HG03469 (cell line): ENCODE measurements at regions not wholly inside any gene's neighbourhood (a gene's known extent, or its start where the extent isn't known, plus 50 kb on each side); places are given as distances from the start of the nearest gene placed in this dataset.

Experiments used
- ATAC-seq: cut with Tn5 transposase; IDR thresholded peaks from one replicate; pipeline ENCODE4 v1.9.1; 2021; ENCODE audit warnings: mild to moderate bottlenecking, moderate library complexity, moderate number of reproducible peaks; ENCODE audit not compliant: unreplicated experiment

- no peak for ATAC-seq
Observed at GRCh38 chr6:156026486-156027247, 571.0 kb upstream of the NOX3 start.

GRCh38 chr6:156024339-156024738, 568.7 kb upstream of the NOX3 start:
- ATAC-seq: no peak

GRCh38 chr6:156021746-156022396, 566.2 kb upstream of the NOX3 start:
- ATAC-seq: no peak

GRCh38 chr6:156017838-156018237, 562.2 kb upstream of the NOX3 start:
- ATAC-seq: no peak

DNA sequence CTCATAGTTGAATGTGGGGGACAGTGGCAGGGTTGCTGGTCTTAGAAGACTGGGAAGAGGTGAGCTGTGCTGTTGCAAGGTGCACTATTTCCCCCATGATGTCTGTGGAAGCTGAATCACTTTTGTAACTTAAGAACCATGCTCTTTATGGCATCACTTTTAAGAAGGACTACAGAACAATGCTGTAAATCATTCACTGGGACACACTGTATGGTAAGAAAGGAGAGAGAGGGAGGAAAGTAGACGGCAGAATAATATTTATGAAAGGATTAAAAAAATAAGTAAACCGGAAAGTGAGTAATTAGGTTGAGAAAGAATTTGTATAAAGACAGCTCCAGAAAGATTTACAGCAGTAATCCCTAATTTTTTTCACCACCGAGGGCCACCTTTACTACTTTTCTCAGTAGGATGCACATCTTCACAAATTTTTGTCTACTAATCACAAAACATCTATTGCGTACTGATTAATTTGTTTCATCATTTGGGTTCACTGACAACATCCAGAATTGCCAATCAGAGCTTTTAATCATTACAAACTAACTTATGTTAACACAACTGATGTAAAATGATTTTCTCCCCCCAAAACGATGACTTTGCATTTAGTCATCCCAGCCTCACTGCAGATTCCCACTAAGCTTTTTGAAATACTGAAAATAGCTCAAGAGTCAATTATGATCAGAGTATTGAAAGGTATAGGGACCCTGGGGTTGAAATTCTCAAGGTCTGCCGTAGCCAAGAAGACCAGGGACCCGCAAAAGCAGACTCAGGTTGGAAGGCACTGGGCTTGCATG, 560.7 kb upstream of the NOX3 start:
- ATAC-seq: no peak

DNA sequence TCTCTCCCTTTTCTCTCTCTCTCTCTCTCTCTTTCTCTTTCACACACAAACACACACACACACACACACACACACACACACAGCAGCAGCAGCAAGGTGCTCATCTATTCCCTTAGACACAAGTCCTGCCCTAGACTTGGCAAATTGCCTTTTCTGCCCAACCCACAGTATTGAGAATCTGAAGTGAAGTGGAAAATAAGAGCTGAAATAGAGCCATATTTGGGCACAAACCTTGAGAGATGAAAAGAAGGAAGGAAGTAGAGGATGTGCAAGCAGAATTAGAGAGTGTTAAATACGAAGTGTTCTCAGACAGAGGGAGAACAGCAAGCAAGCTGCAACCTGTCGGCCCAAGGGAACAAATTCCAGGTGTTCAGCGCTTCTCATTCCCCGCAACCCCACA, 557.5 kb upstream of the NOX3 start:
- ATAC-seq: no peak

- ATAC-seq: no peak
Observed at GRCh38 chr6:156009656-156010055, 554.0 kb upstream of the NOX3 start.

GRCh38 chr6:156004796-156005195, 549.2 kb upstream of the NOX3 start:
- ATAC-seq: no peak

DNA sequence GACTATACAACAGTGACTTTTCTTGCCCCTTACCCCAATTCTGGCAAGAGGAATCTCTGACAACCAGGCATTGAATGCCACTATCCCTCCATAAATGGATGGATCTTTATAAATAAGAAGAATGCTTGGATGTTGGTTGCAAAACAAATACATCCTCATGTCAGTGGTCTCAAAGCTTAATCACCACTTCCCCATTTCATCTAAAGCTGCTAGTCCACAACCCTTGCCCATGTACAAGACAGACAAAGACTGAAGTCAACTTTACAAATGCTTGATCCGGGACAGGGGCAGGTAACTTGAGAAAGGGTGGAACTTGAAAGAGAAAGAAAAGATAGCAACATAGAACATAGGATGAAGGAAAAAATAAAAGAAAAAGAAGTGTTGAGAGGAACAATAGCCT, 540.5 kb upstream of the NOX3 start:
- no peak for ATAC-seq

GRCh38 chr6:155995281-155995680, 539.6 kb upstream of the NOX3 start:
- no peak for ATAC-seq

DNA sequence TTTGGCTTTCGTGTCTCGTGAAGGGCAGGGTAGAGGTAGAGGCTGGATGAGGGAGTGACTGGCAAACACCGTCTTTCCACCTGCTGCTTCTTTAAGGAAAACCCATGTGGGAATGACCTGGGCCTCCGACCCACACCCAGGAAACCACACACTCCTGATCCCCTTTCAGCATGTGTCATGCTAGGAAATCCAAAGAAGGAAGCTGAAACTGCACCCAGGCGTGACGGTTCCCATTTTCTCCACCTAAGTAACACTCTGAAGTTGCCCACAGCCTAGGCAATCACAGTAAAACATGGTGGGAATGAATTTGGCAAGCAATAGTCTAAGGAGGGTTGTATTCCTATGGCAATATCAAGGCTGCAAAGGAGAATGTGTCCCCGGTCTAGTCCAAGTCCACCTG, 538.4 kb upstream of the NOX3 start:
- no peak for ATAC-seq

GRCh38 chr6:155993240-155993639, 537.6 kb upstream of the NOX3 start:
- ATAC-seq: no peak

GRCh38 chr6:155985660-155986138, 530.1 kb upstream of the NOX3 start:
- ATAC-seq: no peak

GRCh38 chr6:155980768-155981079, 525.1 kb upstream of the NOX3 start:
- ATAC-seq: no peak

DNA sequence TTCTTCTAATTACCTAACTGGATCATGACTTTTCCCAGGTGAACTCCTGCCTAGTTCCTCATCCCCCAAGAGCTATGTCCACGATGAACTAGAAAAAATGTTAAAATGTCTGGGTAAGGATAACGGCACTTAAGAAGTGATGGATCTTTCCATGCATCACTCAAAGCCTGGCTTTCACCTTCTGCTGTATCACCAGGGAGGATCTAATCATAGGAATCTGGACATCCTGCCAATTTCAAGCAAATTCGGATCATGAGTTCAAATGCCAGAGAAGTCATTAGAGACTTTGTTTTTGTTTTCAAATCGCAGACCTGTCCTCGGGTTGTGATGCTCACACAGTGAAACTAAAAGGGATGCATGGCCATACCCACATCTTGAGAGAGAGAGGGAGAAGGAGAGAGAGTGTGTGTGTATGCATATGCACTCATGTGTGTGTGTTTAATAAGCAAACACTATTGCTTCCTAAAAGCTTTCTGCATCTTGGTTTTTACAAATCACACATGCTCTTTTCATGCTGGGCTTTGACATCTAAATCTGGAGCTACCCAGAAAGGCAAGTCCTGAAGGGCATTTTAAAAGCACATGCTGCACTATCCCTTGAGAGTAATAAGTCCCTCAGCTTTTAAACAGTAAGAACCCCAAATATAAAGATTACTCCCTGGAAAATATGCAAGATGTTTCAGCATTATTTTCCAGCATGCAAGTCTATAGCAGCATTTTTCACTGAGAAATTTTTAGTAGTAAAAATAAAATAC, 524.6 kb upstream of the NOX3 start:
- no peak for ATAC-seq

DNA sequence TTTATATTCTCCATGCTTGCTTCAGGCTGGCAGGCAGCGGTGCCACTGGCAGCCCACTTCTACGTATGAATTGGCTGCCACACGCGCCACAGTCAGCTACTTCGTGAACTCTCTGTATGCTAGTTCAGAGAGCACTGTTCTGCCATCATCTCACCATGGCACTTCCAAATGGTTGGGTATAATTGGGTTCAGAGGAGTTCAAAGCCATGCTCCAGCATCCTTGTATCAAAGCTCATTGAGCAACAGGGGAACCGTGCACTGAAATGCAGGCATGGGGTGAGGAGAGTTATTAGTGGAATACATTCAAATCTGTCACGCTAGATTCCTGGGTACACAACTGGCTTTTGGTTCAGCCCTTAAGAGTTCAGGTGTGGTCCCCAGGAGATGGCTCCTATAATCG, 519.9 kb upstream of the NOX3 start:
- ATAC-seq: no peak

GRCh38 chr6:155974811-155975323, 519.2 kb upstream of the NOX3 start:
- no peak for ATAC-seq

DNA sequence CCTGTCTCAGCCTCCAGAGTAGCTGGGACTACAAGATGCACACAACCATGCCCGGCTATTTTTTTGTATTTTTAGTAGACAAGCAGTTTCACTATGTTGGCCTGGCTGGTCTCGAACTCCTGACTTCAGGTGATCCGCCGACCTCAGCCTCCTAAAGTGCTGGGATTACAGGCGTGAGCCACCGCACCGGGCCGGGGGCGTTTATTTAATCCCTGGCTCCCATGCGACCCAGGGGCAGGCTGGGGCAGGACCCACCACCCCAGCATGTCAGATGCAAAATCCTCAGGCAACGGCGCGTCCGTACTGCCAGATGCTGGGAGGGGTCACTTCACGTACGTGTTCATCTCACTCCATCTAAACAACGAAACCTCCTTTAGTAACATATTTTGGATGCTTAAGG, 518.7 kb upstream of the NOX3 start:
- no peak for ATAC-seq

DNA sequence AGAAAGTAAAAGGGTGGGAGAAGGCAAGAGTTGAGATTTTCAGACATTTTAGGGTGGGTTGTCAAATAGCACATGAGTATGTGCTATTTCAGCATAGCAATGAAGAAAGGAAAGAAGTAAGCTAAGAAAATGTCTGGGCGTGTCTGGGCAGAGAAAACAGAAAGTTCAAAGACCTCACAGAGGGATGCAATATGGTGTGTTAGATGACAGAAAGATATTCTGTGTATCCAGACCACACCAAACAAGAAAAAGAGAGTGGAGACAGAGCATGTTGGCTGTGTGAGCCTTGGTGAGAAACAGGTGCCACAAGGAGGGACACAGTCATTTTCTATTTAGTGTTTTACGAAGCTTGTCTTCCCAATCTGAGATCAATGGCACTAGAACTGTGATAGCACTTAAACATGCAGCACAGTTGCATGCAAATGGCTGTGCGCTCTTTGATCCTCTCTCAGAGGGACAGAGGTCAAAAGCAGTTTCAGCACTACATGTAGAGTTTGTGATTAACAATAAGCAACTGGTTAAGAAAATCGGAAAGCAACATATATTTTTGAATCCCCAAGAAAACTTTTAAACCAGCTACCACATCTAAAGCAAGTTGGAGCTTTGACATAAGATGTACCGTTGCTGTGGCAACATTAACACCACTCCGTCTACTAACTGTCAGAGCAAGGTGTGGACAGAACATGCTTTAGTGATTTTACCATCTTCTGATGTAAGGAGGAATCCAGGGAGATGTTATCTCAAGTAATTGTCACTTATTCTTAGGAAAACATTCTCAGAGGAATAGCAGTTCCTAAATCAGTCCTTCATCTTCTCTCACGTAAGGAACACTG, 515.5 kb upstream of the NOX3 start:
- ATAC-seq: no peak

DNA sequence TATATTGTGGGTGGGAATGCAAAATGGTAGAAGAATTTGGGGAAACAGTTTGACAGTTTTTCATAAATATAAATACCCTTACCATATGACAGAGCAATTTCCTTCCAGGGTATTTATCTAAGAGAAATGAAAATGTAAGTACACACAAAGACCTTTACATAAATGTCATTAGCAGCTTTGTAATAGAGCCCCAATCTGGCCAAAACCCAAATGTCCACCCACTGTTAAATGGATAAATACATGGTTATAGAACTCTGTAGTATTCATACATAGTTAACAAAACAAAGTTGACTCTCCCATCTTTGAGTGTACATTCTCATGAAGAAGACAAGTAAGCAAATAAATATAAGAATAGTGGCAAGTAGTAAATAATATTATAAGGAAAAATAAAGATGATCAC, 514.8 kb upstream of the NOX3 start:
- ATAC-seq: no peak
